GM12878 (cell line): ENCODE measurements at regions not wholly inside any gene's neighbourhood (a gene's known extent, or its start where the extent isn't known, plus 50 kb on each side); places are given as distances from the start of the nearest gene placed in this dataset.

ENCODE experiments used
- DPF2 ChIP-seq: fragments of 450-650 bp; IDR thresholded peaks from 2 replicates; pipeline ENCODE4 v1.6.1; 2017; ENCODE audit warnings: mild to moderate bottlenecking
- HDGF ChIP-seq: fragments of 450-650 bp; IDR thresholded peaks from 2 replicates; pipeline ENCODE4 v1.6.1; 2016; ENCODE audit warnings: antibody characterized with exemption
- SRF ChIP-seq, 2 experiments: IDR thresholded peaks; 2 replicates each; pipeline ENCODE4 v1.6.1; 2011; ENCODE audit warnings: low read depth in 2 of 2, low read length in 2 of 2, mild to moderate bottlenecking in 1 of 2, moderate library complexity in 1 of 2
- TAF1 ChIP-seq: IDR thresholded peaks from 2 replicates; pipeline ENCODE4 v1.6.1; 2011; ENCODE audit warnings: mild to moderate bottlenecking, low read depth, low read length, borderline replicate concordance

- no peak for TF ChIP-seq DPF2
- no peak for TF ChIP-seq HDGF
- TF ChIP-seq TAF1 = no peak
- no peak for TF ChIP-seq SRF (IDR thresholded peaks at IDR 0.05; ENCODE audit: low read depth in 2 of 2, low read length in 2 of 2)
Measured at GRCh38 chr10:63703740-63704345, 182.6 kb downstream of the REEP3 start.
